ENCODE measurements at regions not wholly inside any gene's neighbourhood (a gene's known extent, or its start where the extent isn't known, plus 50 kb on each side); places are given as distances from the start of the nearest gene placed in this dataset.

- no peaks in the 10 kb centered on the region for H4K20me1 ChIP-seq (ENCODE audit: control insufficient read depth, extremely low read depth, insufficient read depth, low read length)
- no peak overlapping the region for H2AFZ ChIP-seq (ENCODE audit: low read length)
- no peak for DNase-seq (ENCODE audit: low read depth in 2 of 2)
- no peak overlapping the region for H3K9ac ChIP-seq (ENCODE audit: insufficient read depth, low read length)
- no peak overlapping the region for H3K4me2 ChIP-seq (ENCODE audit: extremely low read depth, insufficient read depth, low read length)
- H3K4me3 ChIP-seq (replicated peaks in 1 of 4; ENCODE audit: control extremely low read depth in 1 of 4, insufficient read depth in 1 of 4, low read depth in 3 of 4, low read length in 4 of 4) = no peak overlapping the region
- no peaks in the 10 kb centered on the region for H3K79me2 ChIP-seq (ENCODE audit: control insufficient read depth, insufficient read depth, low read length)
- TF ChIP-seq EZH2 (IDR thresholded peaks at IDR 0.05; ENCODE audit: low read length, missing control alignments) (no peak), CTCF (conservative IDR thresholded peaks at IDR 0.05 in 1 of 2, IDR thresholded peaks at IDR 0.05 in 1 of 2; ENCODE audit: low read depth in 1 of 2, low read length in 2 of 2) (no peak)
- no peak overlapping the region for H3K27ac ChIP-seq (ENCODE audit: insufficient read depth, low read length)
- H3K27me3 ChIP-seq (ENCODE audit: control insufficient read depth, insufficient read depth, low read length) = no peaks in the 10 kb centered on the region
- peaks cover 16% of the 10 kb centered on the region for H3K4me1 ChIP-seq (ENCODE audit: control insufficient read depth, extremely low read depth, insufficient read depth, low read length)
- H3K36me3 ChIP-seq (ENCODE audit: control insufficient read depth, insufficient read depth, low read length) = no peaks in the 10 kb centered on the region
- H3K9me3 ChIP-seq (ENCODE audit: control insufficient read depth, insufficient read depth, low read depth, low read length) = no peaks in the 10 kb centered on the region
Measured at GRCh38 chr2:64205415-64205814, 61.2 kb upstream of the PELI1 start.

GRCh38 chr2:64207573-64207972, 63.4 kb upstream of the PELI1 start:
- H3K9ac ChIP-seq (ENCODE audit: insufficient read depth, low read length) = no peak overlapping the region
- no peak for TF ChIP-seq EZH2 (IDR thresholded peaks at IDR 0.05; ENCODE audit: low read length, missing control alignments)
- TF ChIP-seq CTCF (conservative IDR thresholded peaks at IDR 0.05 in 1 of 2, IDR thresholded peaks at IDR 0.05 in 1 of 2; ENCODE audit: low read depth in 1 of 2, low read length in 2 of 2) = no peak
- H2AFZ ChIP-seq (ENCODE audit: low read length) = no peak overlapping the region
- no peak overlapping the region for H3K4me3 ChIP-seq (replicated peaks in 1 of 4; ENCODE audit: control extremely low read depth in 1 of 4, insufficient read depth in 1 of 4, low read depth in 3 of 4, low read length in 4 of 4)
- no peak overlapping the region for H3K27ac ChIP-seq (ENCODE audit: insufficient read depth, low read length)
- H3K9me3 ChIP-seq (ENCODE audit: control insufficient read depth, insufficient read depth, low read depth, low read length) = no peaks in the 10 kb centered on the region
- H3K79me2 ChIP-seq (ENCODE audit: control insufficient read depth, insufficient read depth, low read length) = no peaks in the 10 kb centered on the region
- H3K36me3 ChIP-seq (ENCODE audit: control insufficient read depth, insufficient read depth, low read length) = no peaks in the 10 kb centered on the region
- H4K20me1 ChIP-seq (ENCODE audit: control insufficient read depth, extremely low read depth, insufficient read depth, low read length) = no peaks in the 10 kb centered on the region
- no peak for DNase-seq (ENCODE audit: low read depth in 2 of 2)
- H3K4me2 ChIP-seq (ENCODE audit: extremely low read depth, insufficient read depth, low read length) = no peak overlapping the region
- no peaks in the 10 kb centered on the region for H3K27me3 ChIP-seq (ENCODE audit: control insufficient read depth, insufficient read depth, low read length)
- H3K4me1 ChIP-seq (ENCODE audit: control insufficient read depth, extremely low read depth, insufficient read depth, low read length) = peaks cover 16% of the 10 kb centered on the region

GRCh38 chr2:64210816-64211215, 66.6 kb upstream of the PELI1 start:
- Histone ChIP-seq H3K36me3 (ENCODE audit: control insufficient read depth, insufficient read depth, low read length) (no peaks in the 10 kb centered on the region), H3K9me3 (ENCODE audit: control insufficient read depth, insufficient read depth, low read depth, low read length) (no peaks in the 10 kb centered on the region), H3K27ac (ENCODE audit: insufficient read depth, low read length) (no peak overlapping the region), H3K79me2 (ENCODE audit: control insufficient read depth, insufficient read depth, low read length) (no peaks in the 10 kb centered on the region), H3K9ac (ENCODE audit: insufficient read depth, low read length) (no peak overlapping the region), H4K20me1 (ENCODE audit: control insufficient read depth, extremely low read depth, insufficient read depth, low read length) (no peaks in the 10 kb centered on the region), H3K27me3 (ENCODE audit: control insufficient read depth, insufficient read depth, low read length) (no peaks in the 10 kb centered on the region), H3K4me2 (ENCODE audit: extremely low read depth, insufficient read depth, low read length) (no peak overlapping the region), H3K4me3 (replicated peaks in 1 of 4; ENCODE audit: control extremely low read depth in 1 of 4, insufficient read depth in 1 of 4, low read depth in 3 of 4, low read length in 4 of 4) (no peak overlapping the region), H2AFZ (ENCODE audit: low read length) (no peak overlapping the region), H3K4me1 (ENCODE audit: control insufficient read depth, extremely low read depth, insufficient read depth, low read length) (no peaks in the 10 kb centered on the region)
- DNase-seq (ENCODE audit: low read depth in 2 of 2) = no peak
- TF ChIP-seq EZH2 (IDR thresholded peaks at IDR 0.05; ENCODE audit: low read length, missing control alignments) = no peak

All from fibroblast of lung (primary cell).